ENCODE measurements at regions not wholly inside any gene's neighbourhood (a gene's known extent, or its start where the extent isn't known, plus 50 kb on each side); places are given as distances from the start of the nearest gene placed in this dataset.

GRCh38 chr14:100401031-100401692 lies 78.0 kb downstream of the SLC25A47 start (continued):
- TF ChIP-seq CEBPB (IDR thresholded peaks at IDR 0.05; ENCODE audit: low read depth, low read length) (no peak), E2F6 (IDR thresholded peaks at IDR 0.05) (no peak), POLR2AphosphoS5 (IDR thresholded peaks at IDR 0.05; ENCODE audit: low read depth, low read length) (no peak), HDAC2 (IDR thresholded peaks at IDR 0.05; ENCODE audit: borderline replicate concordance in 1 of 2, low read depth in 2 of 2, low read length in 2 of 2) (no peak)

Measured in H1 (cell line).